HG03521 (cell line): ENCODE measurements at regions not wholly inside any gene's neighbourhood (a gene's known extent, or its start where the extent isn't known, plus 50 kb on each side); places are given as distances from the start of the nearest gene placed in this dataset.

Experiments
- ATAC-seq: cut with Tn5 transposase; IDR thresholded peaks from one replicate; pipeline ENCODE4 v1.9.1; 2021; ENCODE audit warnings: mild to moderate bottlenecking, moderate library complexity; ENCODE audit not compliant: unreplicated experiment

GRCh38 chr18:79625924-79626561, 53.6 kb upstream of the CTDP1 start:
- no peak for ATAC-seq

- ATAC-seq, result no peak
Observed at GRCh38 chr18:79626905-79627749, 52.5 kb upstream of the CTDP1 start.

DNA sequence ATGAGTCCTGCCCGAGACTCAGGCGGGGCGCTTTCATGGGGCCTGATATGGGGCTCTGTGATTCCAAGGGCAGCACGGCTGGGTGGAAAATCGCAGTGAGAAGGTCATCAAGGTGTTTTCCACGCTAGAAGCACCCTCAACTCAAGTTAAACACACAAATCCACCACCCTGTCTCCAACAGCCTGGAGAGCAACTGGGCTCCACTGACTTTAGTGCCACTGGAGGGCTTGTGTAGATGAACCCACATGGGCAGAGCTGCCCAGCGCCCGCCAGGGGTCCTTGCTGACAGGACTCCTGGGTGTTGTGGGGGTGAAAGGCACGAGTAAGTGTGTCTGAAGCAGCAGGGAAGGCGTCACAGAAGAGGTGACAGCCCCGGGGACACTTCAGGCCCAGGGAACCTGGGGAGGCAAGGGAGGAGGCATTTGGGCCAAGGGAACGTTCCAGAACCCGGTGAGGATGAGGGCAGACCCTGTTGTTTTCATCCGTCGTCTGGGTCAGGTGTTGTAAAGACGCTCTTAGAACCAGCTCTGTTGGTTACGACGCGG, 51.8 kb upstream of the CTDP1 start:
- ATAC-seq, result no peak

DNA sequence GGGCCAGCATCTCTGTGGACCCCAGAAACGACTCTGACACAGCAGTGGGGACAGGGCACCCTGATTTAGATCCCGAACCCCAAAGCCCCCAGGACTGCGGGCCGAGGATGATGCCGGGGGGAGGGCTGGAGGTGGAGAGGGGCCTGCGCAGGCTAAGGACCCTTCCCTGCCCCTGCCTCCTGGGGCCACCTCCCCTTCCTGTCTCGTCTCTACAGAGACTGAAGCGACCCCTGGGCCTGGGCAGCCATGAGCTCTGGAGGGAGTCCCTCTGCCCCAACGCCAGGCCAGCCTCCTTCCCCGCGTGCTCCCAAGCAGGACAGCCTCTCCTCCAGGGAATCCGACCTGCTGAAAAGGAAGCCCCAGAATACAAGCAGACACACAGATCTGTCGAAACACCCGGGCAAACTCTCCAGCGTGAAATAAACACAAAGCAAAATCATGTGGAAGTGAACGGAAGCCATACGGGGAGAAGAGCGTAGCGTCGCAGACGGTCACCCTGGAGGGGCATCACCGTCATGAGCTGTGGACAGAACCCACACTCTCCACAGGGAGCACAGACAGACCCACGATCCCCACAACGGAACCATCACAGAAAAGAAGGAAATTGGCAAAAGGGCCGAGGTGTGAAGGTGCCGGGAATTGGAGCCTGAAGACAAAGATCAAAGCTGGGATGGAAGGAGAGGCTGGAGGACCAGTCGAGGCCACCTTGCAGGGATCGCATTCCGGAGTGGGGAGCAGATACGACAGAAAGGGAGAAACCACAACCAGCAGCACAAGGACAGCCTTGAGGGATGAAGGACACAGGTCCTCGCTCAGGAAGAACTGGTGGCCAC, 51.0 kb upstream of the CTDP1 start:
- ATAC-seq, result no peak

DNA sequence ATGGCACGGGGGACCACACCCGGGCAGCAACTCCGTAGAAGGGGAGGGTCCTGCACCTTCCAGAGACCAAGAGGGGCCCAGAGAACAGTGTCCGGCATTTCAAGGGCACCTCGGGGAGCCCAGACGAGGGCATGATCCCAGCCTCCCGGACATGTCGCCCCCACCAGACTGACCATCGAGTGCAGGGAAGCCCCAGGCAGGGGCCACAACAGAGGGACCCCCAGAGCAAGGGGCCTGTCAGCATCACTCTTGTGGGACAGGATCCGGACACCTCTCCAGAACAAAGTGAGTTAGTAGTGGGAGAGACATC, 50.4 kb upstream of the CTDP1 start:
- no peak for ATAC-seq

DNA sequence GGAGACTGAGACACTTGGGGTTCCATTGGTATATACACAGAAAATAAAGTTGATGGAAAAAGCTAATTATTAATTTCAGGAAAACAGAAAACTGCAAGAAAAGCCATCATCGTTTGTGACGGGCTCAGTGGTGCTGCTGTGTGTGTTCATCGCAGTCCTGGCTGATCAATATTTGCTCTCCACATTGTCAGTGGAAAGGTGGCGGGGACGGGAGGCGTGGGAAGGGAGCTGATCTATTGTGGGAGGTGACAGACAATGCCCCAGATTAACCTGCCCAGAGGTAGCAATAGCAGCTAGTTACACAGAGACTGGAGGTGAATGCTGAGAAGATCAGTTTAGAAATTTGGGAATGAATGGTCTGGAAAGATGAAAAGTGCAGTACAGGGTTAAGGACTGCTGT, 50.0 kb upstream of the CTDP1 start:
- no peak for ATAC-seq
